HEK293 (cell line): ENCODE measurements at regions not wholly inside any gene's neighbourhood (a gene's known extent, or its start where the extent isn't known, plus 50 kb on each side); places are given as distances from the start of the nearest gene placed in this dataset.
"Not testable (repeated sequence)": the region's sequence is repeated elsewhere in the genome, so short reads cannot be mapped to it uniquely, and the experiment has no call there.

Experiments
- CTCF ChIA-PET: fragments of 350-600 bp; formaldehyde crosslinking; extraction: SDS; loops from one replicate; lab custom pipeline; 2021; ENCODE audit warnings: antibody characterized with exemption; lab: Yijun Ruan, JAX
- POLR2A ChIA-PET: fragments of 300-600 bp; formaldehyde crosslinking; extraction: SDS; loops from one replicate; lab custom pipeline; 2020; ENCODE audit warnings: antibody characterized with exemption, inconsistent platforms; lab: Yijun Ruan, JAX
- H3K27ac ChIP-seq: fragments of 200-500 bp; sonication (Bioruptor generic); 2 replicates; pipeline ENCODE4 v1.5.1; 2014; ENCODE audit warnings: low read depth, low read length, control low read depth, inconsistent platforms; ENCODE audit errors: extremely low read depth
- H3K36me3 ChIP-seq, 2 experiments: fragments of 200-500 bp in 1 of 2; sonication (Bioruptor generic) in 1 of 2; 1 replicate in 1 of 2; 2 replicates in 1 of 2; pipeline ENCODE4 v1.5.1; 2014 to 2017; ENCODE audit warnings: inconsistent platforms in 2 of 2, low read length in 2 of 2; ENCODE audit not compliant: control insufficient read depth in 2 of 2, insufficient read depth in 1 of 2
- H3K4me1 ChIP-seq: fragments of 200-500 bp; sonication (Bioruptor generic); 2 replicates; pipeline ENCODE4 v1.5.1; 2014; ENCODE audit warnings: mild to moderate bottlenecking, low read length, inconsistent platforms; ENCODE audit not compliant: control insufficient read depth, insufficient read depth
- H3K4me3 ChIP-seq: 2 replicates; pipeline ENCODE4 v1.5.1; 2011; ENCODE audit warnings: low read depth, mild to moderate bottlenecking, control low read depth, low read length, moderate library complexity
- H3K9me3 ChIP-seq: fragments of 200-500 bp; sonication (Bioruptor generic); 2 replicates; pipeline ENCODE4 v1.5.1; 2014; ENCODE audit warnings: low read depth, low read length, inconsistent platforms; ENCODE audit not compliant: control insufficient read depth, insufficient read depth
- GLI2 ChIP-seq: fragments of 450-650 bp; formaldehyde crosslinking; IDR thresholded peaks from 2 replicates; pipeline ENCODE4; 2017; ENCODE audit warnings: missing biosample characterization, missing genetic modification characterization, low read depth, borderline replicate concordance
- GLIS2 ChIP-seq: fragments of 450-650 bp; formaldehyde crosslinking; IDR thresholded peaks from 2 replicates; pipeline ENCODE4 v1.5.1; 2016; ENCODE audit warnings: missing biosample characterization, missing genetic modification characterization
- HOXA7 ChIP-seq: sonication (generic); formaldehyde crosslinking; IDR thresholded peaks from 2 replicates; pipeline ENCODE4 v1.8.1; 2022; ENCODE audit warnings: missing genetic modification reagents, borderline replicate concordance
- INSM2 ChIP-seq: fragments of 450-650 bp; formaldehyde crosslinking; IDR thresholded peaks from 2 replicates; pipeline ENCODE4 v1.5.1; 2016; ENCODE audit warnings: missing biosample characterization, missing genetic modification characterization
- SCRT1 ChIP-seq: fragments of 450-650 bp; formaldehyde crosslinking; IDR thresholded peaks from 2 replicates; pipeline ENCODE4 v1.5.1; 2016; ENCODE audit warnings: missing biosample characterization, missing genetic modification characterization, borderline replicate concordance
- YY1 ChIP-seq: fragments of 450-650 bp; formaldehyde crosslinking; IDR thresholded peaks from 2 replicates; pipeline ENCODE4 v1.5.1; 2018; ENCODE audit warnings: missing biosample characterization, missing genetic modification characterization
- ZFP69B ChIP-seq: fragments of 450-650 bp; formaldehyde crosslinking; IDR thresholded peaks from 2 replicates; pipeline ENCODE4 v1.5.1; 2016; ENCODE audit warnings: missing biosample characterization, missing genetic modification characterization
- ZNF146 ChIP-seq: fragments of 450-650 bp; formaldehyde crosslinking; IDR thresholded peaks from 2 replicates; pipeline ENCODE4 v1.5.1; 2016; ENCODE audit warnings: missing biosample characterization, missing genetic modification characterization
- ZNF175 ChIP-seq: fragments of 450-650 bp; formaldehyde crosslinking; IDR thresholded peaks from 2 replicates; pipeline ENCODE4 v1.5.1; 2016; ENCODE audit warnings: missing biosample characterization, missing genetic modification characterization
- ZNF221 ChIP-seq: fragments of 450-650 bp; formaldehyde crosslinking; IDR thresholded peaks from 2 replicates; pipeline ENCODE4 v1.5.1; 2017; ENCODE audit warnings: missing biosample characterization, missing genetic modification characterization, borderline replicate concordance
- ZNF223 ChIP-seq: fragments of 450-650 bp; formaldehyde crosslinking; IDR thresholded peaks from 2 replicates; pipeline ENCODE4 v1.5.1; 2016; ENCODE audit warnings: missing biosample characterization, missing genetic modification characterization
- ZNF239 ChIP-seq: fragments of 450-650 bp; formaldehyde crosslinking; IDR thresholded peaks from 2 replicates; pipeline ENCODE4 v1.5.1; 2016; ENCODE audit warnings: missing biosample characterization, missing genetic modification characterization
- ZNF335 ChIP-seq: fragments of 450-650 bp; formaldehyde crosslinking; conservative IDR thresholded peaks from 2 replicates; pipeline ENCODE4 v1.5.1; 2016; ENCODE audit warnings: missing biosample characterization, missing genetic modification characterization
- ZNF426 ChIP-seq: fragments of 450-650 bp; formaldehyde crosslinking; IDR thresholded peaks from 2 replicates; pipeline ENCODE4 v1.5.1; 2017; ENCODE audit warnings: missing biosample characterization, missing genetic modification characterization, mild to moderate bottlenecking, inconsistent platforms, moderate library complexity
- ZNF48 ChIP-seq: fragments of 450-650 bp; formaldehyde crosslinking; IDR thresholded peaks from 2 replicates; pipeline ENCODE4 v1.5.1; 2016; ENCODE audit warnings: missing biosample characterization, missing genetic modification characterization
- ZNF548 ChIP-seq: fragments of 450-650 bp; formaldehyde crosslinking; IDR thresholded peaks from 2 replicates; pipeline ENCODE4 v1.5.1; 2016; ENCODE audit warnings: missing biosample characterization, missing genetic modification characterization
- ZNF549 ChIP-seq: fragments of 450-650 bp; IDR thresholded peaks from 2 replicates; pipeline ENCODE4 v1.5.1; 2018; ENCODE audit warnings: missing biosample characterization, missing genetic modification characterization, mild to moderate bottlenecking, inconsistent platforms, moderate library complexity
- ZNF76 ChIP-seq: fragments of 450-650 bp; formaldehyde crosslinking; IDR thresholded peaks from 2 replicates; pipeline ENCODE4; 2016; ENCODE audit warnings: low read depth, missing biosample characterization, missing genetic modification characterization, borderline replicate concordance
- TF ChIP-seq, protein P1 (sequence below): fragments of 450-650 bp; formaldehyde crosslinking; IDR thresholded peaks from 2 replicates; pipeline ENCODE4; 2016; ENCODE audit warnings: missing biosample characterization, missing genetic modification characterization
- TF ChIP-seq, protein P2 (sequence below): fragments of 450-650 bp; formaldehyde crosslinking; IDR thresholded peaks from 2 replicates; pipeline ENCODE4 v1.5.1; 2016; ENCODE audit warnings: missing biosample characterization, missing genetic modification characterization
- TF ChIP-seq, protein P3 (sequence below): fragments of 450-650 bp; formaldehyde crosslinking; IDR thresholded peaks from 2 replicates; pipeline ENCODE4 v1.5.1; 2016; ENCODE audit warnings: missing biosample characterization, missing genetic modification characterization
- TF ChIP-seq, protein P4 (sequence below): fragments of 450-650 bp; formaldehyde crosslinking; IDR thresholded peaks from 2 replicates; pipeline ENCODE4 v1.5.1; 2016; ENCODE audit warnings: missing biosample characterization, missing genetic modification characterization

DNA sequence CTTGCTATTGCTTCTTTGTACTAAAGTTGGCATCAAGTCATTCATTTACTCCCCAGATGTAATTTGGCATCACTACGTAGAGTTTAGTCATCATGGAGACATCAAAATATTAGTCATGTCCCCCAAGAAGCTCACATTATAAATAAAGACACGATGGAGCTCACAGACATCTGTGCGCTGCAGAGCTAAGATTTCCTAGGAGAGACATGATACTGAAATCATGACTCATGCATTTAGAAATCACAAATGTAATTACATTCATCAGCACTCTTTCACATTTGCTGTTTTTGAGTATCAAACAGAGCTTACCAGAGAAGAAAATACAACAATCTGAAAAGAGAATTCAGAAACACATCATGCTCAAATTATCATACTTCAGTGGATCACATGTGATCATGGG, 169.8 kb downstream of the LRIG3 start (continued):
- TF ChIP-seq, protein P1, sequence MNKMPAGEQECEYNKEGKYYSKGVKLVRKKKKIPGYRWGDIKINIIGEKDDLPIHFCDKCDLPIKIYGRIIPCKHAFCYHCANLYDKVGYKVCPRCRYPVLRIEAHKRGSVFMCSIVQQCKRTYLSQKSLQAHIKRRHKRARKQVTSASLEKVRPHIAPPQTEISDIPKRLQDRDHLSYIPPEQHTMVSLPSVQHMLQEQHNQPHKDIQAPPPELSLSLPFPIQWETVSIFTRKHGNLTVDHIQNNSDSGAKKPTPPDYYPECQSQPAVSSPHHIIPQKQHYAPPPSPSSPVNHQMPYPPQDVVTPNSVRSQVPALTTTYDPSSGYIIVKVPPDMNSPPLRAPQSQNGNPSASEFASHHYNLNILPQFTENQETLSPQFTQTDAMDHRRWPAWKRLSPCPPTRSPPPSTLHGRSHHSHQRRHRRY (tag by site-specific recombination): no peak
- TF ChIP-seq HOXA7: no peak
- TF ChIP-seq, protein P2, sequence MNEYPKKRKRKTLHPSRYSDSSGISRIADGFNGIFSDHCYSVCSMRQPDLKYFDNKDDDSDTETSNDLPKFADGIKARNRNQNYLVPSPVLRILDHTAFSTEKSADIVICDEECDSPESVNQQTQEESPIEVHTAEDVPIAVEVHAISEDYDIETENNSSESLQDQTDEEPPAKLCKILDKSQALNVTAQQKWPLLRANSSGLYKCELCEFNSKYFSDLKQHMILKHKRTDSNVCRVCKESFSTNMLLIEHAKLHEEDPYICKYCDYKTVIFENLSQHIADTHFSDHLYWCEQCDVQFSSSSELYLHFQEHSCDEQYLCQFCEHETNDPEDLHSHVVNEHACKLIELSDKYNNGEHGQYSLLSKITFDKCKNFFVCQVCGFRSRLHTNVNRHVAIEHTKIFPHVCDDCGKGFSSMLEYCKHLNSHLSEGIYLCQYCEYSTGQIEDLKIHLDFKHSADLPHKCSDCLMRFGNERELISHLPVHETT (tag by site-specific recombination): no peak
- no peak for TF ChIP-seq SCRT1 (tag by site-specific recombination)

GRCh38 chr12:58757422-58757821, 162.9 kb downstream of the LRIG3 start:
- no peaks in the 10 kb centered on the region for H3K4me1 ChIP-seq
- H3K27ac ChIP-seq: no peak overlapping the region
- no peaks in the 10 kb centered on the region for H3K9me3 ChIP-seq
- TF ChIP-seq ZNF175: no peak
- TF ChIP-seq ZNF426 (tag by site-specific recombination): no peak
- TF ChIP-seq ZNF239 (tag by site-specific recombination): no peak
- no peak for TF ChIP-seq INSM2 (tag by site-specific recombination)
- TF ChIP-seq ZNF48 (tag by site-specific recombination): no peak
- TF ChIP-seq ZFP69B: no peak
- TF ChIP-seq ZNF549: no peak
- no peak overlapping the region for H3K4me3 ChIP-seq
- POLR2A ChIA-PET: no interaction called here
- CTCF ChIA-PET: interaction anchor here (0.6 kb wide), 1 partner anchor 422 kb away, joined by 3 read pairs; no protein-coding TSS in a partner anchor
- no peaks in the 10 kb centered on the region for H3K36me3 ChIP-seq

DNA sequence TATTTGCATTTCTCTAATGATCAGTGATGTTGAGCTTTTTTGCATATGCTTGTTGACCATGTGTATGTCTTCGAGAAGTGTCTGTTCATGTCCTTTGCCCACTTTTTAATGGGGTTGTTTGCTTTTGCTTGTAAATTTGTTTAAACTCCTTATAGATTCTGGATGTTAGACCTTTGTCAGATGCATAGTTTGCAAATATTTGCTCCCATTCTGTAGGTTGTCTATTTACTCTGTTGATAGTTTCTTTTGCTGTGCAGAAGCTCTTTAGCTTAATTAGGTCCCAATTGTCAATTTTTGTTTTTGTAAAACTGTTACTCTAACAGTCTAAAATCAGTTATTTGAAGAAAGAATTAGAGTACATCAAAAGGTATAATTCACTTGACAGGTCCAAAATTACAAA, 160.6 kb downstream of the LRIG3 start:
- H3K4me1 ChIP-seq, POLR2A ChIA-PET, CTCF ChIA-PET, H3K36me3 ChIP-seq, H3K9me3 ChIP-seq, H3K27ac ChIP-seq, H3K4me3 ChIP-seq: not testable (repeated sequence)

- Histone ChIP-seq H3K27ac (no peak overlapping the region), H3K9me3 (no peaks in the 10 kb centered on the region), H3K4me1 (peaks cover 4% of the 10 kb centered on the region), H3K4me3 (no peak overlapping the region), H3K36me3 (no peaks in the 10 kb centered on the region)
- ChIA-PET POLR2A (no interaction called here), CTCF (interaction anchor here (0.8 kb wide), 1 partner anchor 388 kb away, joined by 3 read pairs; no protein-coding TSS in a partner anchor)
- TF ChIP-seq ZFP69B (no peak), GLIS2 (no peak), ZNF146 (tag by site-specific recombination) (no peak), GLI2 (tag by site-specific recombination) (no peak), ZNF548 (tag by site-specific recombination) (no peak), ZNF76 (tag by site-specific recombination) (no peak), ZNF335 (tag by site-specific recombination) (no peak), YY1 (tag by site-specific recombination) (no peak), ZNF221 (tag by site-specific recombination) (no peak), ZNF223 (no peak)
- TF ChIP-seq, protein P3, sequence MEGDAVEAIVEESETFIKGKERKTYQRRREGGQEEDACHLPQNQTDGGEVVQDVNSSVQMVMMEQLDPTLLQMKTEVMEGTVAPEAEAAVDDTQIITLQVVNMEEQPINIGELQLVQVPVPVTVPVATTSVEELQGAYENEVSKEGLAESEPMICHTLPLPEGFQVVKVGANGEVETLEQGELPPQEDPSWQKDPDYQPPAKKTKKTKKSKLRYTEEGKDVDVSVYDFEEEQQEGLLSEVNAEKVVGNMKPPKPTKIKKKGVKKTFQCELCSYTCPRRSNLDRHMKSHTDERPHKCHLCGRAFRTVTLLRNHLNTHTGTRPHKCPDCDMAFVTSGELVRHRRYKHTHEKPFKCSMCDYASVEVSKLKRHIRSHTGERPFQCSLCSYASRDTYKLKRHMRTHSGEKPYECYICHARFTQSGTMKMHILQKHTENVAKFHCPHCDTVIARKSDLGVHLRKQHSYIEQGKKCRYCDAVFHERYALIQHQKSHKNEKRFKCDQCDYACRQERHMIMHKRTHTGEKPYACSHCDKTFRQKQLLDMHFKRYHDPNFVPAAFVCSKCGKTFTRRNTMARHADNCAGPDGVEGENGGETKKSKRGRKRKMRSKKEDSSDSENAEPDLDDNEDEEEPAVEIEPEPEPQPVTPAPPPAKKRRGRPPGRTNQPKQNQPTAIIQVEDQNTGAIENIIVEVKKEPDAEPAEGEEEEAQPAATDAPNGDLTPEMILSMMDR (tag by site-specific recombination): no peak
- TF ChIP-seq, protein P1 (tag by site-specific recombination): no peak
- TF ChIP-seq, protein P4, sequence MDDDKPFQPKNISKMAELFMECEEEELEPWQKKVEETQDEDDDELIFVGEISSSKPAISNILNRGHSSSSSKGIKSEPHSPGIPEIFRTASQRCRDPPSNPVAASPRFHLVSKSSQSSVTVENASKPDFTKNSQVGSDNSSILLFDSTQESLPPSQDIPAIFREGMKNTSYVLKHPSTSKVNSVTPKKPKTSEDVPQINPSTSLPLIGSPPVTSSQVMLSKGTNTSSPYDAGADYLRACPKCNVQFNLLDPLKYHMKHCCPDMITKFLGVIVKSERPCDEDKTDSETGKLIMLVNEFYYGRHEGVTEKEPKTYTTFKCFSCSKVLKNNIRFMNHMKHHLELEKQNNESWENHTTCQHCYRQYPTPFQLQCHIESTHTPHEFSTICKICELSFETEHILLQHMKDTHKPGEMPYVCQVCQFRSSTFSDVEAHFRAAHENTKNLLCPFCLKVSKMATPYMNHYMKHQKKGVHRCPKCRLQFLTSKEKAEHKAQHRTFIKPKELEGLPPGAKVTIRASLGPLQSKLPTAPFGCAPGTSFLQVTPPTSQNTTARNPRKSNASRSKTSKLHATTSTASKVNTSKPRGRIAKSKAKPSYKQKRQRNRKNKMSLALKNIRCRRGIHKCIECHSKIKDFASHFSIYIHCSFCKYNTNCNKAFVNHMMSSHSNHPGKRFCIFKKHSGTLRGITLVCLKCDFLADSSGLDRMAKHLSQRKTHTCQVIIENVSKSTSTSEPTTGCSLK (tag by site-specific recombination): no peak
Measured at GRCh38 chr12:58761308-58761707, 159.0 kb downstream of the LRIG3 start.
